Colonic mucosa (tissue), 4 donors: ENCODE measurements at regions not wholly inside any gene's neighbourhood (a gene's known extent, or its start where the extent isn't known, plus 50 kb on each side); places are given as distances from the start of the nearest gene placed in this dataset.

ENCODE experiments used
- DNase-seq: peaks from one replicate; pipeline ENCODE4 v3.0.0-alpha.2; 2020
- H3K27ac ChIP-seq: fragments of 200-600 bp; one replicate; pipeline ENCODE4 v1.8.0; 2021
- H3K27me3 ChIP-seq: fragments of 200-600 bp; one replicate; pipeline ENCODE4 v1.8.0; 2021
- H3K36me3 ChIP-seq: fragments of 200-600 bp; one replicate; pipeline ENCODE4 v1.8.0; 2021
- H3K4me1 ChIP-seq: fragments of 200-600 bp; one replicate; pipeline ENCODE4 v1.8.0; 2021; ENCODE audit warnings: mild to moderate bottlenecking
- H3K4me3 ChIP-seq: fragments of 200-600 bp; one replicate; pipeline ENCODE4 v1.8.0; 2021
- H3K9ac ChIP-seq, 2 donors: one replicate each; pipeline ENCODE4 v1.7.0; 2013; ENCODE audit warnings: control low read depth in 2 of 2, low read depth in 2 of 2, low read length in 2 of 2
- H3K9me3 ChIP-seq: fragments of 200-600 bp; one replicate; pipeline ENCODE4 v1.8.0; 2021
- CTCF ChIP-seq: fragments of 200-600 bp; IDR thresholded peaks from one replicate; pipeline ENCODE4 v1.8.0; 2022; ENCODE audit warnings: antibody characterized with exemption, mild to moderate bottlenecking
- intact Hi-C: fragments of 100-400 bp; cut with DNase I; formaldehyde crosslinking; loops from one replicate; pipeline ENCODE4 v1.14.1; 2022
- donor health status: healthy.
- donor health status: DM: no; HTN: no; CAD: no.
- donor health status: DM: no; HTN: no; CAD: no.

- H3K36me3 ChIP-seq: no peaks in the 10 kb centered on the region
- H3K27ac ChIP-seq: no peak overlapping the region
- no peak overlapping the region for H3K9ac ChIP-seq
- no peak overlapping the region for H3K4me3 ChIP-seq
- intact Hi-C loops: no loop called here
- no peaks in the 10 kb centered on the region for H3K4me1 ChIP-seq
- DNase-seq: no peak
- no peaks in the 10 kb centered on the region for H3K9me3 ChIP-seq
- TF ChIP-seq CTCF: no peak
- H3K27me3 ChIP-seq: no peaks in the 10 kb centered on the region
Observed at GRCh38 chr13:90287521-90287920, 1060.0 kb upstream of the MIR17HG start.

- Histone ChIP-seq H3K9me3 (no peaks in the 10 kb centered on the region), H3K27me3 (no peaks in the 10 kb centered on the region), H3K4me1 (no peaks in the 10 kb centered on the region), H3K27ac (no peak overlapping the region), H3K4me3 (no peak overlapping the region), H3K9ac (no peak overlapping the region), H3K36me3 (no peaks in the 10 kb centered on the region)
- TF ChIP-seq CTCF: no peak
- intact Hi-C loops: no loop called here
- DNase-seq: no peak
Observed at GRCh38 chr13:90293793-90294361, 1053.6 kb upstream of the MIR17HG start.

GRCh38 chr13:90299238-90299637, 1048.2 kb upstream of the MIR17HG start:
- H3K9me3 ChIP-seq: no peaks in the 10 kb centered on the region
- no peak overlapping the region for H3K9ac ChIP-seq
- no peaks in the 10 kb centered on the region for H3K27me3 ChIP-seq
- no peak for DNase-seq
- no peak for TF ChIP-seq CTCF
- no peaks in the 10 kb centered on the region for H3K36me3 ChIP-seq
- no peaks in the 10 kb centered on the region for H3K4me1 ChIP-seq
- H3K4me3 ChIP-seq: no peak overlapping the region
- no peak overlapping the region for H3K27ac ChIP-seq
- intact Hi-C loops: no loop called here

GRCh38 chr13:90300015-90300414, 1047.5 kb upstream of the MIR17HG start:
- no peak overlapping the region for H3K9ac ChIP-seq
- H3K36me3 ChIP-seq: no peaks in the 10 kb centered on the region
- intact Hi-C loops: no loop called here
- H3K9me3 ChIP-seq: no peaks in the 10 kb centered on the region
- H3K4me1 ChIP-seq: no peaks in the 10 kb centered on the region
- no peak overlapping the region for H3K27ac ChIP-seq
- no peak for DNase-seq
- TF ChIP-seq CTCF: no peak
- no peak overlapping the region for H3K4me3 ChIP-seq
- H3K27me3 ChIP-seq: no peaks in the 10 kb centered on the region

- H3K4me3 ChIP-seq: no peak overlapping the region
- DNase-seq: no peak
- H3K9me3 ChIP-seq: no peaks in the 10 kb centered on the region
- no peaks in the 10 kb centered on the region for H3K36me3 ChIP-seq
- no peak overlapping the region for H3K27ac ChIP-seq
- no peaks in the 10 kb centered on the region for H3K27me3 ChIP-seq
- intact Hi-C loops: no loop called here
- H3K9ac ChIP-seq: no peak overlapping the region
- H3K4me1 ChIP-seq: no peaks in the 10 kb centered on the region
- no peak for TF ChIP-seq CTCF
Observed at GRCh38 chr13:90302107-90302506, 1045.4 kb upstream of the MIR17HG start.
